Endothelial cell (in vitro differentiated cells): ENCODE measurements at regions not wholly inside any gene's neighbourhood (a gene's known extent, or its start where the extent isn't known, plus 50 kb on each side); places are given as distances from the start of the nearest gene placed in this dataset.

Experiments
- DNase-seq: peaks from one replicate; pipeline ENCODE4 v3.0.0; 2021; ENCODE audit warnings: low spot score
- H3K27ac Mint-ChIP-seq: one replicate; pipeline ENCODE4 v1.8.0; 2021; ENCODE audit warnings: mixed read lengths, inconsistent platforms; ENCODE audit not compliant: unreplicated experiment
- H3K27me3 Mint-ChIP-seq: one replicate; pipeline ENCODE4 v1.8.0; 2021; ENCODE audit warnings: mild to moderate bottlenecking, moderate library complexity, mixed read lengths, inconsistent platforms; ENCODE audit not compliant: unreplicated experiment
- H3K36me3 Mint-ChIP-seq: one replicate; pipeline ENCODE4 v1.8.0; 2021; ENCODE audit warnings: mild to moderate bottlenecking, low read depth, mixed read lengths, inconsistent platforms; ENCODE audit not compliant: unreplicated experiment
- H3K4me1 Mint-ChIP-seq: one replicate; pipeline ENCODE4 v1.8.0; 2021; ENCODE audit warnings: mild to moderate bottlenecking, mixed read lengths, inconsistent platforms; ENCODE audit not compliant: unreplicated experiment
- H3K4me3 Mint-ChIP-seq: one replicate; pipeline ENCODE4 v1.8.0; 2021; ENCODE audit warnings: mild to moderate bottlenecking, mixed read lengths, inconsistent platforms; ENCODE audit not compliant: unreplicated experiment
- H3K9me3 Mint-ChIP-seq: one replicate; pipeline ENCODE4 v1.8.0; 2021; ENCODE audit warnings: mixed read lengths, inconsistent platforms; ENCODE audit not compliant: unreplicated experiment
- CTCF ChIP-seq: fragments of 200-600 bp; sonication (generic); IDR thresholded peaks from one replicate; pipeline ENCODE4 v1.5.0; 2021; ENCODE audit warnings: antibody characterized with exemption; ENCODE audit not compliant: unreplicated experiment

GRCh38 chr10:120658943-120659885, 191.9 kb upstream of the WDR11 start:
- no peak for TF ChIP-seq CTCF
- Mint-ChIP-seq H3K36me3 (no peaks in the 10 kb centered on the region), H3K4me1 (no peaks in the 10 kb centered on the region), H3K27ac (no peak overlapping the region), H3K4me3 (no peak overlapping the region), H3K9me3 (no peaks in the 10 kb centered on the region), H3K27me3 (no peaks in the 10 kb centered on the region)
- no peak for DNase-seq

- H3K4me3 Mint-ChIP-seq, result no peak overlapping the region
- no peak overlapping the region for H3K27ac Mint-ChIP-seq
- no peaks in the 10 kb centered on the region for H3K27me3 Mint-ChIP-seq
- TF ChIP-seq CTCF, result no peak
- H3K4me1 Mint-ChIP-seq, result peaks cover 14% of the 10 kb centered on the region
- H3K9me3 Mint-ChIP-seq, result no peaks in the 10 kb centered on the region
- H3K36me3 Mint-ChIP-seq, result no peaks in the 10 kb centered on the region
- no peak for DNase-seq
Observed at GRCh38 chr10:120666308-120666707, 184.9 kb upstream of the WDR11 start.

GRCh38 chr10:120667276-120667675, 183.9 kb upstream of the WDR11 start:
- H3K27me3 Mint-ChIP-seq, result no peaks in the 10 kb centered on the region
- no peak for DNase-seq
- TF ChIP-seq CTCF, result no peak
- H3K27ac Mint-ChIP-seq, result no peak overlapping the region
- H3K4me1 Mint-ChIP-seq, result peaks cover 14% of the 10 kb centered on the region
- no peaks in the 10 kb centered on the region for H3K9me3 Mint-ChIP-seq
- no peaks in the 10 kb centered on the region for H3K36me3 Mint-ChIP-seq
- H3K4me3 Mint-ChIP-seq, result no peak overlapping the region

- Mint-ChIP-seq H3K4me3 (no peak overlapping the region), H3K9me3 (no peaks in the 10 kb centered on the region), H3K27ac (no peak overlapping the region), H3K27me3 (no peaks in the 10 kb centered on the region), H3K36me3 (no peaks in the 10 kb centered on the region), H3K4me1 (peaks cover 14% of the 10 kb centered on the region)
- no peak for DNase-seq
- no peak for TF ChIP-seq CTCF
Observed at GRCh38 chr10:120671491-120671890, 179.7 kb upstream of the WDR11 start.

- no peak overlapping the region for H3K27ac Mint-ChIP-seq
- H3K9me3 Mint-ChIP-seq, result no peaks in the 10 kb centered on the region
- H3K4me1 Mint-ChIP-seq, result peaks cover 23% of the 10 kb centered on the region
- no peak for DNase-seq
- no peaks in the 10 kb centered on the region for H3K36me3 Mint-ChIP-seq
- no peak for TF ChIP-seq CTCF
- no peak overlapping the region for H3K4me3 Mint-ChIP-seq
- H3K27me3 Mint-ChIP-seq, result no peaks in the 10 kb centered on the region
Observed at GRCh38 chr10:120683454-120683853, 167.7 kb upstream of the WDR11 start.
